ENCODE measurements at regions not wholly inside any gene's neighbourhood (a gene's known extent, or its start where the extent isn't known, plus 50 kb on each side); places are given as distances from the start of the nearest gene placed in this dataset.

DNA sequence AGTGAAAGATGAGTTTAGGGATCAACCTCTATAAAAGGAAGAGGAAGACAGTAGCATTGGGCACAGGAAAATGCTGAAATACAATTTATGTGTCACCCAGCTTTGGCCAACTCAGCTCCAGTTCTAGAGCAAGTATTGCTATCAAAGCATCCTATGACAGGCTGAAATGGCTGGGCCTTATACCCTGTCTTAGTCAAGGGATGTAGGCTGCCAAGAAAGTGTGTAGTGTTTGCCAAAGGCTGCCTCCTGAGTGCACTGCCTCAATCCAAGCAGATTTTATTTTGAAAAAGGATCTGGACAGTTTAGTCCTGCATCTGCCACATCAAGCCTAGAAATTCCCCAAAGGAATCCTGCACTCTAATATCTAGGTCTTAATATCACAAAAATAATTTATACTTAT lies 359.9 kb upstream of the ZC3H15 start:
- no peaks in the 10 kb centered on the region for H3K36me3 Mint-ChIP-seq (ENCODE audit: unreplicated experiment)
- peaks cover 17% of the 10 kb centered on the region for H3K4me1 Mint-ChIP-seq (ENCODE audit: unreplicated experiment)
- TF ChIP-seq CTCF (IDR thresholded peaks at IDR 0.05) = no peak
- H3K27ac Mint-ChIP-seq (ENCODE audit: unreplicated experiment) = no peak overlapping the region
- no peak overlapping the region for H3K4me3 Mint-ChIP-seq (ENCODE audit: unreplicated experiment)
- peaks cover 6% of the 10 kb centered on the region for H3K27me3 Mint-ChIP-seq (ENCODE audit: unreplicated experiment)
- no peak for DNase-seq (ENCODE audit: extremely low spot score, unreplicated experiment)
- H3K9me3 Mint-ChIP-seq (ENCODE audit: unreplicated experiment) = no peaks in the 10 kb centered on the region

- Mint-ChIP-seq H3K9me3 (ENCODE audit: unreplicated experiment) (no peaks in the 10 kb centered on the region), H3K36me3 (ENCODE audit: unreplicated experiment) (no peaks in the 10 kb centered on the region), H3K27me3 (ENCODE audit: unreplicated experiment) (peaks cover 3% of the 10 kb centered on the region), H3K4me3 (ENCODE audit: unreplicated experiment) (no peak overlapping the region), H3K27ac (ENCODE audit: unreplicated experiment) (peak overlapping the region; percentile 39), H3K4me1 (ENCODE audit: unreplicated experiment) (peaks cover 17% of the 10 kb centered on the region)
- no peak for DNase-seq (ENCODE audit: extremely low spot score, unreplicated experiment)
- TF ChIP-seq CTCF (IDR thresholded peaks at IDR 0.05) = no peak
These were observed 356.1 kb upstream of the ZC3H15 start for GRCh38 chr2:186129767-186130581.

DNA sequence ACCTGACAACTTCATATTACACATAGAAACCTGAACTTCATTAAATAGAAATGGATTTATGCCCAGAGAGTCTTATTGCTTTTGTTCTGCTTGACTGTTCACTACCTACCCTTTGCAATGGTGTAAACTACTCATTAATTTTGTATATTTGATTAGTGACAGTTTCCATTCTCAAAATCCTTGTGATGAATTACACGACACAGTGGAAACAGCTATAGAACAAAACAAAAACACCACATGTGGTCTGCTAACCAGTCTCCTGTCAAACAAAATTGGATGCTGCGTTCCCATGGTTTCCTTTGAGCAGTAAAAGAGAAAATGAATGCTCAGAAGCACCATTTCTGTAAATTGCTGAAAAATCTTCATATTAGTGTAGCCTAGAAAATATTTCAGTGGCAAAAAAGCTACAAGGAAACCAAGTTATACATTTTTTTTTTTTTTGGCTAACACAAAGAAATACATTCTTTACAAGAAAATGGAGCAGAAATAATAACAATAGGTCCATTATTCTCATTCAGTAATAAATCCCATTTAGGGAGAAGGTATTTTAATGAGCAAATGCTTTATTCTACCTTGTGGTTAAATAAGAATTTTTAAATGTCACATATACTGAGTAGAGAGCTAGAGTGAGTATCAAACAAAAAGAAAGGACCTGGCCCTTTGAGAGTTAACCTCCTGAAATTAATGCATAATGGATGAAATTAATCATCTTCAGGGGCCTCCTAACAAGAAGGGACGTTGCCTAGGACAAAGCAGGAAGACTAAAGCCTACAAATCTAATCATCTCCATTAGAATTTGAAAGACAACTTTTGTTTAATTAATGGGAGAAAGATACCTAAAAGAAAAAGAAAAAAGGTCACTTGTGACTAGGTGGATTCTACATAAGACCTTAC lies 355.1 kb upstream of the ZC3H15 start:
- H3K4me3 Mint-ChIP-seq (ENCODE audit: unreplicated experiment) = no peak overlapping the region
- H3K27ac Mint-ChIP-seq (ENCODE audit: unreplicated experiment) = no peak overlapping the region
- H3K27me3 Mint-ChIP-seq (ENCODE audit: unreplicated experiment) = peaks cover 3% of the 10 kb centered on the region
- DNase-seq (ENCODE audit: extremely low spot score, unreplicated experiment) = no peak
- H3K4me1 Mint-ChIP-seq (ENCODE audit: unreplicated experiment) = peaks cover 17% of the 10 kb centered on the region
- TF ChIP-seq CTCF (IDR thresholded peaks at IDR 0.05) = no peak
- H3K36me3 Mint-ChIP-seq (ENCODE audit: unreplicated experiment) = no peaks in the 10 kb centered on the region
- no peaks in the 10 kb centered on the region for H3K9me3 Mint-ChIP-seq (ENCODE audit: unreplicated experiment)

- no peak for DNase-seq (ENCODE audit: extremely low spot score, unreplicated experiment)
- H3K4me3 Mint-ChIP-seq (ENCODE audit: unreplicated experiment) = no peak overlapping the region
- H3K27me3 Mint-ChIP-seq (ENCODE audit: unreplicated experiment) = peaks cover 2% of the 10 kb centered on the region
- H3K36me3 Mint-ChIP-seq (ENCODE audit: unreplicated experiment) = no peaks in the 10 kb centered on the region
- H3K9me3 Mint-ChIP-seq (ENCODE audit: unreplicated experiment) = no peaks in the 10 kb centered on the region
- H3K27ac Mint-ChIP-seq (ENCODE audit: unreplicated experiment) = no peak overlapping the region
- TF ChIP-seq CTCF (IDR thresholded peaks at IDR 0.05) = no peak
- peaks cover 3% of the 10 kb centered on the region for H3K4me1 Mint-ChIP-seq (ENCODE audit: unreplicated experiment)
These were observed 350.4 kb upstream of the ZC3H15 start for GRCh38 chr2:186135686-186136085.

- Mint-ChIP-seq H3K9me3 (ENCODE audit: unreplicated experiment) (no peaks in the 10 kb centered on the region), H3K36me3 (ENCODE audit: unreplicated experiment) (no peaks in the 10 kb centered on the region), H3K4me3 (ENCODE audit: unreplicated experiment) (no peak overlapping the region), H3K27me3 (ENCODE audit: unreplicated experiment) (peaks cover 2% of the 10 kb centered on the region), H3K4me1 (ENCODE audit: unreplicated experiment) (no peaks in the 10 kb centered on the region), H3K27ac (ENCODE audit: unreplicated experiment) (no peak overlapping the region)
- no peak for TF ChIP-seq CTCF (IDR thresholded peaks at IDR 0.05)
- no peak for DNase-seq (ENCODE audit: extremely low spot score, unreplicated experiment)
These were observed 349.2 kb upstream of the ZC3H15 start for GRCh38 chr2:186136860-186137259.
